ENCODE measurements at regions not wholly inside any gene's neighbourhood (a gene's known extent, or its start where the extent isn't known, plus 50 kb on each side); places are given as distances from the start of the nearest gene placed in this dataset.

DNA sequence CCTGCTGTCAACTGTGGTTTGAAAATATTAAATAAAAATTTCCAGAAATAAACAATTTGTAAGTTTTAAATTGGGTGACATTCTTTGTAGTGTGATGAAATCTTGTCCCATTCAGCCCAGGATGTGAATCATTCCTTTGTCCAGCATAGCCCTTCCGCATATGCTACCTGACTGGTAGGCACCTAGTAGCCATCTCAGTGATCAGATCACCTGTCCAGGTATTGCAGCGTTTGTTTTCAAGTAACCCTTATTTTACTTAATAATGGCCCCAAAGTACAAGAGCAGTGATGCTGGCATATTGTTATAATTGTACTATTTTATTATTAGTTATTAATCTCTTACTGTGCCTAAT lies 351.6 kb upstream of the B3GALT2 start:
- peak overlapping the region; percentile 77 to 88 (median 79) for H3K4me3 Mint-ChIP-seq
- Histone ChIP-seq H3K4me1 (ENCODE audit: control insufficient read depth, insufficient read depth, low read length, poor library complexity, severe bottlenecking) (peaks cover 62% of the 10 kb centered on the region), H3K36me3 (ENCODE audit: control insufficient read depth, insufficient read depth, low read length) (no peaks in the 10 kb centered on the region), H3K4me3 (ENCODE audit: low read depth, low read length) (peak overlapping the region; percentile 83), H3K27ac (ENCODE audit: insufficient read depth, low read length, poor library complexity, severe bottlenecking) (peak overlapping the region; percentile 83), H3K9me3 (ENCODE audit: control insufficient read depth in 2 of 2, low read length in 2 of 2) (no peaks in the 10 kb centered on the region), H3K27me3 (ENCODE audit: control insufficient read depth, insufficient read depth, low read length) (no peaks in the 10 kb centered on the region)
- peaks cover 3% of the 10 kb centered on the region for H3K36me3 Mint-ChIP-seq
- no peaks in the 10 kb centered on the region for H3K9me3 Mint-ChIP-seq
- H3K27ac Mint-ChIP-seq: peak overlapping the region; percentile 63 to 97 (median 88)
- H3K4me1 Mint-ChIP-seq: peaks cover 45 to 66% (median 60%) of the 10 kb centered on the region in 4 donors
- no peaks in the 10 kb centered on the region for H3K27me3 Mint-ChIP-seq
- ATAC-seq (ENCODE audit: low read depth in 2 of 2) (peak in 1 of 2 donors; percentile 2), DNase-seq (no peak)

GRCh38 chr1:193537266-193538002 lies 351.0 kb upstream of the B3GALT2 start:
- peaks cover 0 to 2% (median 0%) of the 10 kb centered on the region in 7 donors for H3K9me3 Mint-ChIP-seq
- H3K4me3 Mint-ChIP-seq: peak overlapping the region; percentile 77 to 88 (median 79)
- peak; percentile 83 to 87 for ATAC-seq (ENCODE audit: low read depth in 2 of 2)
- Histone ChIP-seq H3K27ac (ENCODE audit: insufficient read depth, low read length, poor library complexity, severe bottlenecking) (peak overlapping the region; percentile 83), H3K4me3 (ENCODE audit: low read depth, low read length) (peak overlapping the region; percentile 83), H3K4me1 (ENCODE audit: control insufficient read depth, insufficient read depth, low read length, poor library complexity, severe bottlenecking) (peaks cover 58% of the 10 kb centered on the region), H3K27me3 (ENCODE audit: control insufficient read depth, insufficient read depth, low read length) (no peaks in the 10 kb centered on the region), H3K9me3 (ENCODE audit: control insufficient read depth in 2 of 2, low read length in 2 of 2) (no peaks in the 10 kb centered on the region), H3K36me3 (ENCODE audit: control insufficient read depth, insufficient read depth, low read length) (no peaks in the 10 kb centered on the region)
- peak overlapping the region; percentile 63 to 97 (median 88) for H3K27ac Mint-ChIP-seq
- peaks cover 3% of the 10 kb centered on the region for H3K36me3 Mint-ChIP-seq
- peak; percentile 31 to 95 (median 73) for DNase-seq
- H3K4me1 Mint-ChIP-seq: peaks cover 39 to 60% (median 55%) of the 10 kb centered on the region in 4 donors
- no peaks in the 10 kb centered on the region for H3K27me3 Mint-ChIP-seq

DNA sequence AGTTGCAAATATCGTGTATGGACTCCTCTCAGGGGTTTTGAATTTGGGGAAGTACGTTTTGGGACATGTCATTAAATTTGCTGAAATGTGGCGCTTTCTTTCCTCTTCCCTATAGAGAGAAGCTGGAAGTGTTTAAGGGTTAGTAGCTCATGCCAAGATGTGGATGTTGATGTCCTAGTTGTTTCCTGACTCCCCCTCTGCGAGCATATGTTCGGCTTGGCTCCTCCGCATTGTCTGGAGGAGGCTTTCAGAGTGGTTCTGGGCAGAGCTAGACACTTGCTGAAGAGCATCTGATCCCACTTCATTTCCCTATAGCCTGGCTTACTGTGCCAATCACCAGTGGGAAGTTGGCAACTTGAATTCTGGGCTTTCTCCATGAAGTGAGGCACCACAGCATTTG lies 347.4 kb upstream of the B3GALT2 start:
- no peak for DNase-seq
- H3K4me1 Mint-ChIP-seq: peaks cover 18 to 34% (median 26%) of the 10 kb centered on the region in 4 donors
- peaks cover 8% of the 10 kb centered on the region for H3K36me3 Mint-ChIP-seq
- Histone ChIP-seq H3K27ac (ENCODE audit: insufficient read depth, low read length, poor library complexity, severe bottlenecking) (no peak overlapping the region), H3K36me3 (ENCODE audit: control insufficient read depth, insufficient read depth, low read length) (no peaks in the 10 kb centered on the region), H3K4me3 (ENCODE audit: low read depth, low read length) (no peak overlapping the region), H3K4me1 (ENCODE audit: control insufficient read depth, insufficient read depth, low read length, poor library complexity, severe bottlenecking) (peaks cover 23% of the 10 kb centered on the region), H3K9me3 (ENCODE audit: control insufficient read depth in 2 of 2, low read length in 2 of 2) (no peaks in the 10 kb centered on the region), H3K27me3 (ENCODE audit: control insufficient read depth, insufficient read depth, low read length) (no peaks in the 10 kb centered on the region)
- peak overlapping the region in 2 of 3 donors; percentile 12 to 21 for H3K27ac Mint-ChIP-seq
- no peaks in the 10 kb centered on the region for H3K27me3 Mint-ChIP-seq
- H3K9me3 Mint-ChIP-seq: peaks cover 0 to 4% (median 0%) of the 10 kb centered on the region in 7 donors
- ATAC-seq (ENCODE audit: low read depth in 2 of 2): no peak
- no peak overlapping the region for H3K4me3 Mint-ChIP-seq

GRCh38 chr1:193525917-193526710 lies 339.7 kb upstream of the B3GALT2 start:
- no peaks in the 10 kb centered on the region for H3K27me3 Mint-ChIP-seq
- no peaks in the 10 kb centered on the region for H3K36me3 Mint-ChIP-seq
- DNase-seq: peak in 2 of 3 donors; percentile 19 to 56
- Histone ChIP-seq H3K27ac (ENCODE audit: insufficient read depth, low read length, poor library complexity, severe bottlenecking) (no peak overlapping the region), H3K4me1 (ENCODE audit: control insufficient read depth, insufficient read depth, low read length, poor library complexity, severe bottlenecking) (peaks cover 9% of the 10 kb centered on the region), H3K36me3 (ENCODE audit: control insufficient read depth, insufficient read depth, low read length) (no peaks in the 10 kb centered on the region), H3K9me3 (ENCODE audit: control insufficient read depth in 2 of 2, low read length in 2 of 2) (no peaks in the 10 kb centered on the region), H3K4me3 (ENCODE audit: low read depth, low read length) (peak overlapping the region; percentile 37), H3K27me3 (ENCODE audit: control insufficient read depth, insufficient read depth, low read length) (no peaks in the 10 kb centered on the region)
- peak; percentile 76 to 80 for ATAC-seq (ENCODE audit: low read depth in 2 of 2)
- peak overlapping the region in 1 of 3 donors; percentile 31 for H3K27ac Mint-ChIP-seq
- H3K4me3 Mint-ChIP-seq: peak overlapping the region in 1 of 4 donors; percentile 28
- H3K9me3 Mint-ChIP-seq: peaks cover 0 to 5% (median 0%) of the 10 kb centered on the region in 7 donors
- peaks cover 2 to 18% (median 9%) of the 10 kb centered on the region in 4 donors for H3K4me1 Mint-ChIP-seq

DNA sequence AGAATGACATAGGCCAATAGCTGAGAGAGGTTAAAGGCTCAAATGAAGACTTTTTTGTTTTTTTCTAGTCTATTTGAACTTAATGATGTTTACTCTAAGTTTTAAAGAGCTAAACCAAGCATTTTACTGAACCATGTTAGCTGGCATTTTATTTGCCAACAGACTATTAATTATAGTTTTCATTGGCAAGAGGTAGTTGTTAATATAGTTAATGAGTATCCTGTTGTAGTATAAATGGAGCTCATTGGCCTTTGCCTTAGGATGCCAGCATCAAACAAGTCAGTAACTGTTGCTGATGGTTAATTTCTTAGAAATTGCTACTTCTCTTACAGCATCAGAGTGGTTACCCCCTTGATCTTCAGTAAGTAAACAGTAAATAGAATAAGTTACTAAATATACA lies 339.0 kb upstream of the B3GALT2 start:
- Histone ChIP-seq H3K4me3 (ENCODE audit: low read depth, low read length) (peak overlapping the region; percentile 37), H3K9me3 (ENCODE audit: control insufficient read depth in 2 of 2, low read length in 2 of 2) (no peaks in the 10 kb centered on the region), H3K36me3 (ENCODE audit: control insufficient read depth, insufficient read depth, low read length) (no peaks in the 10 kb centered on the region), H3K27ac (ENCODE audit: insufficient read depth, low read length, poor library complexity, severe bottlenecking) (no peak overlapping the region), H3K27me3 (ENCODE audit: control insufficient read depth, insufficient read depth, low read length) (no peaks in the 10 kb centered on the region), H3K4me1 (ENCODE audit: control insufficient read depth, insufficient read depth, low read length, poor library complexity, severe bottlenecking) (peaks cover 9% of the 10 kb centered on the region)
- H3K27ac Mint-ChIP-seq: peak overlapping the region in 1 of 3 donors; percentile 31
- peaks cover 0 to 4% (median 0%) of the 10 kb centered on the region in 7 donors for H3K9me3 Mint-ChIP-seq
- H3K27me3 Mint-ChIP-seq: no peaks in the 10 kb centered on the region
- peaks cover 0 to 18% (median 8%) of the 10 kb centered on the region in 4 donors for H3K4me1 Mint-ChIP-seq
- ATAC-seq (ENCODE audit: low read depth in 2 of 2) (peak in 1 of 2 donors; percentile 50), DNase-seq (no peak)
- no peaks in the 10 kb centered on the region for H3K36me3 Mint-ChIP-seq
- H3K4me3 Mint-ChIP-seq: peak overlapping the region in 1 of 4 donors; percentile 3

GRCh38 chr1:193524616-193525015 lies 338.2 kb upstream of the B3GALT2 start:
- no peak for ATAC-seq (ENCODE audit: low read depth in 2 of 2)
- peak overlapping the region in 1 of 3 donors; percentile 31 for H3K27ac Mint-ChIP-seq

GRCh38 chr1:193524021-193524420 lies 337.6 kb upstream of the B3GALT2 start:
- Mint-ChIP-seq H3K4me3 (no peak overlapping the region), H3K36me3 (no peaks in the 10 kb centered on the region), H3K9me3 (peaks cover 0 to 5% (median 0%) of the 10 kb centered on the region in 7 donors), H3K27me3 (no peaks in the 10 kb centered on the region), H3K4me1 (peaks cover 0 to 17% (median 9%) of the 10 kb centered on the region in 4 donors), H3K27ac (no peak overlapping the region)
- no peak for DNase-seq
- Histone ChIP-seq H3K9me3 (ENCODE audit: control insufficient read depth in 2 of 2, low read length in 2 of 2) (no peaks in the 10 kb centered on the region), H3K4me3 (ENCODE audit: low read depth, low read length) (no peak overlapping the region), H3K27me3 (ENCODE audit: control insufficient read depth, insufficient read depth, low read length) (no peaks in the 10 kb centered on the region), H3K4me1 (ENCODE audit: control insufficient read depth, insufficient read depth, low read length, poor library complexity, severe bottlenecking) (peaks cover 9% of the 10 kb centered on the region), H3K36me3 (ENCODE audit: control insufficient read depth, insufficient read depth, low read length) (no peaks in the 10 kb centered on the region), H3K27ac (ENCODE audit: insufficient read depth, low read length, poor library complexity, severe bottlenecking) (no peak overlapping the region)
- no peak for ATAC-seq (ENCODE audit: low read depth in 2 of 2)

More at GRCh38 chr1:193524616-193525015, 338.2 kb upstream of the B3GALT2 start:
- H3K36me3 Mint-ChIP-seq: no peaks in the 10 kb centered on the region
- H3K4me1 ChIP-seq (ENCODE audit: control insufficient read depth, insufficient read depth, low read length, poor library complexity, severe bottlenecking): peaks cover 9% of the 10 kb centered on the region
- no peak overlapping the region for H3K4me3 Mint-ChIP-seq
- H3K9me3 Mint-ChIP-seq: peaks cover 0 to 5% (median 0%) of the 10 kb centered on the region in 7 donors
- H3K9me3 ChIP-seq (ENCODE audit: control insufficient read depth in 2 of 2, low read length in 2 of 2): no peaks in the 10 kb centered on the region
- no peak overlapping the region for H3K4me3 ChIP-seq (ENCODE audit: low read depth, low read length)
- H3K27me3 Mint-ChIP-seq: no peaks in the 10 kb centered on the region
- no peaks in the 10 kb centered on the region for H3K36me3 ChIP-seq (ENCODE audit: control insufficient read depth, insufficient read depth, low read length)
- peaks cover 0 to 14% (median 9%) of the 10 kb centered on the region in 4 donors for H3K4me1 Mint-ChIP-seq
- DNase-seq: no peak
- no peaks in the 10 kb centered on the region for H3K27me3 ChIP-seq (ENCODE audit: control insufficient read depth, insufficient read depth, low read length)
- no peak overlapping the region for H3K27ac ChIP-seq (ENCODE audit: insufficient read depth, low read length, poor library complexity, severe bottlenecking)

All from CD4-positive, CD25-positive, alpha-beta regulatory T cell (primary cell).